Activated naive CD8-positive, alpha-beta T cell treated with anti-CD3 and anti-CD28 coated beads for 36 hours (primary cell): ENCODE measurements at regions not wholly inside any gene's neighbourhood (a gene's known extent, or its start where the extent isn't known, plus 50 kb on each side); places are given as distances from the start of the nearest gene placed in this dataset.

ENCODE experiments used
- DNase-seq: peaks from one replicate; pipeline ENCODE4 v3.0.0; 2021
- H3K27ac Mint-ChIP-seq: one replicate; pipeline ENCODE4 v1.8.0; 2022; ENCODE audit warnings: mild to moderate bottlenecking, moderate library complexity, mixed read lengths
- H3K27me3 Mint-ChIP-seq: one replicate; pipeline ENCODE4 v1.8.0; 2022; ENCODE audit warnings: mild to moderate bottlenecking, mixed read lengths
- H3K36me3 Mint-ChIP-seq: one replicate; pipeline ENCODE4 v1.8.0; 2021; ENCODE audit warnings: mild to moderate bottlenecking, mixed read lengths
- H3K4me1 Mint-ChIP-seq: one replicate; pipeline ENCODE4 v1.8.0; 2021; ENCODE audit warnings: mixed read lengths
- H3K4me3 Mint-ChIP-seq: one replicate; pipeline ENCODE4 v1.8.0; 2022; ENCODE audit warnings: mild to moderate bottlenecking, moderate library complexity, mixed read lengths
- H3K9me3 Mint-ChIP-seq: one replicate; pipeline ENCODE4 v1.8.0; 2022; ENCODE audit warnings: mixed read lengths

GRCh38 chr20:40244286-40244685, 444.8 kb downstream of the MAFB start:
- no peak overlapping the region for H3K4me3 Mint-ChIP-seq

GRCh38 chr20:40241596-40242343, 447.3 kb downstream of the MAFB start:
- H3K9me3 Mint-ChIP-seq = peaks cover 2% of the 10 kb centered on the region
- H3K27me3 Mint-ChIP-seq = peaks cover 18% of the 10 kb centered on the region
- no peak for DNase-seq
- H3K27ac Mint-ChIP-seq = no peak overlapping the region
- H3K4me3 Mint-ChIP-seq = no peak overlapping the region
- no peaks in the 10 kb centered on the region for H3K4me1 Mint-ChIP-seq
- H3K36me3 Mint-ChIP-seq = no peaks in the 10 kb centered on the region

More at GRCh38 chr20:40244286-40244685, 444.8 kb downstream of the MAFB start:
- Mint-ChIP-seq H3K36me3 (no peaks in the 10 kb centered on the region), H3K4me1 (no peaks in the 10 kb centered on the region), H3K9me3 (peaks cover 2% of the 10 kb centered on the region), H3K27me3 (peaks cover 17% of the 10 kb centered on the region), H3K27ac (no peak overlapping the region)
- DNase-seq = no peak

GRCh38 chr20:40238511-40238910, 450.5 kb downstream of the MAFB start:
- H3K9me3 Mint-ChIP-seq = no peaks in the 10 kb centered on the region
- no peak for DNase-seq
- H3K4me1 Mint-ChIP-seq = no peaks in the 10 kb centered on the region
- H3K27ac Mint-ChIP-seq = no peak overlapping the region
- H3K27me3 Mint-ChIP-seq = peaks cover 21% of the 10 kb centered on the region
- no peaks in the 10 kb centered on the region for H3K36me3 Mint-ChIP-seq
- no peak overlapping the region for H3K4me3 Mint-ChIP-seq

DNA sequence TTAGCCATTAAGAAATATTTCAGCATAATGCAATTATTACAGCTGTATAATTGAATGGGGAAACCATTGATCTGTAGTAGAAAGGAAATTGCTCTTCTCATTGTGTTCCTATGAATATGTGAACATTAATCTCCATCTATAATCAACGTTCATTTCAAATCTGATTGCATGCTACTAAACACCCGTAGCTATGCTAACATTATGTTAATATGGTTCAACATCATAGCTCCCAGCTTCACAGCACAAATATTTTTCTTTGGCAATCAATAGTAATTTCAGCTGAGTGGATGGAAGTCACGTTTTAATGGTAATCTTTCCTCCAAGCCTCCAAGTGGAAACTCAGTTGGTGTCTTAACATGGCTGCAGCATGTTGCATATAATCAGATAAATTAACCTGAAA, 454.4 kb downstream of the MAFB start:
- Mint-ChIP-seq H3K27me3 (peaks cover 5% of the 10 kb centered on the region), H3K36me3 (no peaks in the 10 kb centered on the region), H3K27ac (no peak overlapping the region), H3K9me3 (no peaks in the 10 kb centered on the region), H3K4me3 (no peak overlapping the region), H3K4me1 (no peaks in the 10 kb centered on the region)
- no peak for DNase-seq

DNA sequence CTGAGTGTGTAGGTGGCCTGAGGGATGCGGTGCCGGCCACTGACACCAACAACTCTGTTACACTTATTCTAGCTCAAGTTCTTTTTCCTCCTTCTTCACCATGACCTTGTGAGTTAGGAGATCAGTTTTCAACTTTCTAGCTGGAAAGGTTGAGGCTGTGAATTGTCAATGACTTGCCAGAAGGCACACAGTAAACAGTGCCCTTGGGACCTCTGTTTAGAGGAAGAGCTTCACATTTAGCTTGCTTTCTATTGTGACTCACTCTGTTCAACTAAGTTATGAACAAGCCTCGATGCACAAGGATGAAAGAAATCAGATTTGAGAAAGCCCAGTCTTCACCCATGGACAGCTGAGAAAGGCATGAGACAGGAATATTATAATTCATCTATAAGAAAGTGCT, 455.6 kb downstream of the MAFB start:
- no peak overlapping the region for H3K27ac Mint-ChIP-seq
- H3K9me3 Mint-ChIP-seq = no peaks in the 10 kb centered on the region
- H3K4me3 Mint-ChIP-seq = no peak overlapping the region
- H3K36me3 Mint-ChIP-seq = no peaks in the 10 kb centered on the region
- no peak for DNase-seq
- H3K4me1 Mint-ChIP-seq = no peaks in the 10 kb centered on the region
- peaks cover 5% of the 10 kb centered on the region for H3K27me3 Mint-ChIP-seq

GRCh38 chr20:40232756-40233155, 456.3 kb downstream of the MAFB start:
- no peaks in the 10 kb centered on the region for H3K36me3 Mint-ChIP-seq
- peaks cover 5% of the 10 kb centered on the region for H3K27me3 Mint-ChIP-seq
- no peaks in the 10 kb centered on the region for H3K4me1 Mint-ChIP-seq
- no peak overlapping the region for H3K27ac Mint-ChIP-seq
- DNase-seq = no peak
- no peaks in the 10 kb centered on the region for H3K9me3 Mint-ChIP-seq
- H3K4me3 Mint-ChIP-seq = no peak overlapping the region

GRCh38 chr20:40232273-40232672, 456.8 kb downstream of the MAFB start:
- no peak for DNase-seq
- H3K27me3 Mint-ChIP-seq = peaks cover 5% of the 10 kb centered on the region
- no peaks in the 10 kb centered on the region for H3K9me3 Mint-ChIP-seq
- no peak overlapping the region for H3K4me3 Mint-ChIP-seq
- no peak overlapping the region for H3K27ac Mint-ChIP-seq
- H3K36me3 Mint-ChIP-seq = no peaks in the 10 kb centered on the region
- H3K4me1 Mint-ChIP-seq = no peaks in the 10 kb centered on the region

DNA sequence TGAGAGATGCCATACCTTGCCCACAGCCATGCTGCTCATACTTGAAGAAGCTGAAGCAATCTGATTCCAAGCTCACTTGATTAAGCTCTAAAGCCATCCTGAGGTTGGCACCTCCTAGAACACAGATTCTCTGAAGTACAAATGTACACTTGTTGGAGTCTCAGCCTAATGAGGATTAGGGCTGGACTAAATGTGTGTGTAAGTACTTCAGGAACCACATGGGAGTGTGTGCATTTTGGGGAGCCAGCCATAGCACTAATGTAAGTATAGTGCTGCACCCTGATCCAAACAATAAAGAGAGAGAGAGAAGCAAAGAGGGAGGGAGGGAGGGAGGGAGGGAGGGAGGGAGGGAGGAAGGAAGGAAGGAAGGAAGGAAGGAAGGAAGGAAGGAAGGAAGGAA, 458.6 kb downstream of the MAFB start:
- Mint-ChIP-seq H3K27ac (no peak overlapping the region), H3K4me1 (no peaks in the 10 kb centered on the region), H3K4me3 (no peak overlapping the region), H3K36me3 (no peaks in the 10 kb centered on the region), H3K9me3 (no peaks in the 10 kb centered on the region), H3K27me3 (no peaks in the 10 kb centered on the region)
- DNase-seq = no peak

- no peaks in the 10 kb centered on the region for H3K36me3 Mint-ChIP-seq
- no peak overlapping the region for H3K4me3 Mint-ChIP-seq
- peaks cover 4% of the 10 kb centered on the region for H3K27me3 Mint-ChIP-seq
- no peak for DNase-seq
- no peaks in the 10 kb centered on the region for H3K9me3 Mint-ChIP-seq
- no peaks in the 10 kb centered on the region for H3K4me1 Mint-ChIP-seq
- H3K27ac Mint-ChIP-seq = no peak overlapping the region
Observed at GRCh38 chr20:40225596-40225995, 463.4 kb downstream of the MAFB start.

GRCh38 chr20:40223810-40224209, 465.2 kb downstream of the MAFB start:
- Mint-ChIP-seq H3K27ac (no peak overlapping the region), H3K27me3 (peaks cover 4% of the 10 kb centered on the region), H3K36me3 (no peaks in the 10 kb centered on the region), H3K9me3 (no peaks in the 10 kb centered on the region), H3K4me1 (no peaks in the 10 kb centered on the region), H3K4me3 (no peak overlapping the region)
- no peak for DNase-seq

DNA sequence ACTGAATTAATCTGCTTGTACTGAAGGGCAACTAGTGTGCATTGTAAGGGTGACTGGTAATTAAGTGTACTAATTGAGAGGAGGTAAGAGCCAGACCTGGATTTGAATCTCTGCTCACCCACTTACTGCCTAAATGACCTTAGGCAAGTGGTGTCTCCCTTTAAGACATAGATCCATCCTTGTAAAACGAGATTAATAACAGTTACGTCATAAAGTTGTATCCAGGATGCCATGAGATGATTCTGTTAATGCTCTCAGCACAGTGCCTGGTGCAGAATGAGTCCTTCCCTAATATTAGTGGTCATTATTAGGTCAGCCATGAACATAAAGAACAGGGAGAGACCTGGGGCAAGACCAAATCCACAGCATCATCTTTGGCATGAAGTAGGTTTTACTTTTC, 470.1 kb downstream of the MAFB start:
- no peaks in the 10 kb centered on the region for H3K9me3 Mint-ChIP-seq
- H3K4me1 Mint-ChIP-seq = no peaks in the 10 kb centered on the region
- no peaks in the 10 kb centered on the region for H3K27me3 Mint-ChIP-seq
- H3K36me3 Mint-ChIP-seq = no peaks in the 10 kb centered on the region
- DNase-seq = no peak
- no peak overlapping the region for H3K27ac Mint-ChIP-seq
- no peak overlapping the region for H3K4me3 Mint-ChIP-seq

DNA sequence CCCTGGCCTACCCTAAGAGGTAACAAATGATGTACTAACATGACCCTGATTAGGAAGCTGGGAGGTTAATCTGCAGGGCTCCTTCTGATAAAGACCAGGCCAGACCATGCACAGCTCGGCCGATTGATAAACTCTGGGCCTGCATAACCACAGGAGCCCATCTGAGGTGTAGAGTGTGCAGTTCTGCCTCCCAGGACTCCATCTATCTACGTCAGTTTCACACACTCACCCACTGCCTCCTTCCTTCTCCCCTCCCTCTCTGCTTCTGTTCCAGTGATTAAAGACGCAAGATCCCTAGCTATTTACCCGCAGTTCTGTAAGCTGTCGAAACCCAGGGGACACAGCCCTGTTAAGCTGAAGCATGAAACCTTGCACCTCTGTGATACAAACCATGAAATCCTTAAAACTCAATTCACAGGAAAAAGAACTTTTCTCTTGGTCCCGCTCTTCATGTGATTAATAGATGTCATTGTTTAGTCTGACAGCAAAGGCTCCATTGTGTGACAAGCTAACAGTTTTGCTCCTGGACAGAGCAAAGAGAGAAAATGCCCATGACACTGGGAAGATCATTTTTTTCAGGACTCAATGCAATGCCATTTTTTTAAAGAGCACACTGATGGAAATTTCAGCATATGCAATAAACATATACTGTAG, 470.6 kb downstream of the MAFB start:
- Mint-ChIP-seq H3K4me3 (no peak overlapping the region), H3K9me3 (no peaks in the 10 kb centered on the region), H3K27ac (no peak overlapping the region), H3K27me3 (no peaks in the 10 kb centered on the region), H3K36me3 (no peaks in the 10 kb centered on the region), H3K4me1 (no peaks in the 10 kb centered on the region)
- DNase-seq = no peak

GRCh38 chr20:40207655-40208054, 481.4 kb downstream of the MAFB start:
- H3K4me1 Mint-ChIP-seq = no peaks in the 10 kb centered on the region
- no peak overlapping the region for H3K27ac Mint-ChIP-seq
- peaks cover 6% of the 10 kb centered on the region for H3K9me3 Mint-ChIP-seq
- no peaks in the 10 kb centered on the region for H3K36me3 Mint-ChIP-seq
- H3K4me3 Mint-ChIP-seq = no peak overlapping the region
- DNase-seq = no peak
- peaks cover 6% of the 10 kb centered on the region for H3K27me3 Mint-ChIP-seq

GRCh38 chr20:40205971-40206370, 483.1 kb downstream of the MAFB start:
- peaks cover 8% of the 10 kb centered on the region for H3K27me3 Mint-ChIP-seq
- H3K27ac Mint-ChIP-seq = no peak overlapping the region
- no peaks in the 10 kb centered on the region for H3K4me1 Mint-ChIP-seq
- peaks cover 3% of the 10 kb centered on the region for H3K9me3 Mint-ChIP-seq
- no peak overlapping the region for H3K4me3 Mint-ChIP-seq
- no peak for DNase-seq
- H3K36me3 Mint-ChIP-seq = no peaks in the 10 kb centered on the region

DNA sequence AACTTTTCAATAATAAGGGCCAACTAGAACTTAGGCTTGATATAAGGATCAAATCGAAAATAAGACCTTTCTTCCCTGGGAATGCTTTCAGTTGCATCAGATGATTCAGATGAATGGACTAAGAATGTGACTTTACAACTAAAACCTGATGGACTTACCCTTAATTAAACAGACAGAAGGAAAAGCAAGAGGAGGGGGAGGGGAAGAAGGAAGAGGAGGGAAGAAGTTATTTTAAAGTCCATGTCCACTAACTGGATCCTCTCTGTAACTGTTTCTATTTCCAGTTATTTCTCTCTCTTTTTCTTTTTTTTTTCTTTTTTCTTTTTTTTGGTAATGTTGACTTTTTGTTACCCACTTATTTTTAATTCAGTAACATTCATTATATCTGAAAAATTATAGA, 486.0 kb downstream of the MAFB start:
- H3K27ac Mint-ChIP-seq = no peak overlapping the region

GRCh38 chr20:40197691-40198090, 491.3 kb downstream of the MAFB start:
- H3K27ac Mint-ChIP-seq = no peak overlapping the region
- H3K4me3 Mint-ChIP-seq = no peak overlapping the region
- DNase-seq = no peak
- no peaks in the 10 kb centered on the region for H3K4me1 Mint-ChIP-seq
- H3K9me3 Mint-ChIP-seq = no peaks in the 10 kb centered on the region
- no peaks in the 10 kb centered on the region for H3K36me3 Mint-ChIP-seq
- peaks cover 7% of the 10 kb centered on the region for H3K27me3 Mint-ChIP-seq

More for the DNA sequence above, 486.0 kb downstream of the MAFB start:
- DNase-seq = no peak
- Mint-ChIP-seq H3K4me1 (no peaks in the 10 kb centered on the region), H3K36me3 (no peaks in the 10 kb centered on the region), H3K27me3 (peaks cover 8% of the 10 kb centered on the region), H3K4me3 (no peak overlapping the region), H3K9me3 (no peaks in the 10 kb centered on the region)
